Neuronal stem cell (in vitro differentiated cells): ENCODE measurements at regions not wholly inside any gene's neighbourhood (a gene's known extent, or its start where the extent isn't known, plus 50 kb on each side); places are given as distances from the start of the nearest gene placed in this dataset.

Experiments
- DNase-seq: peaks from one replicate; pipeline ENCODE4 v3.0.0-alpha.2; 2013; ENCODE audit warnings: low spot score
- H2AFZ ChIP-seq: one replicate; pipeline ENCODE4 v1.6.1; 2013; ENCODE audit warnings: mild to moderate bottlenecking, low read length, inconsistent platforms
- H2AK5ac ChIP-seq: 2 replicates; pipeline ENCODE4 v1.6.1; 2013; ENCODE audit warnings: low read depth, mild to moderate bottlenecking, inconsistent platforms, low read length, moderate library complexity, mixed read lengths
- H2BK120ac ChIP-seq: 2 replicates; pipeline ENCODE4 v1.6.1; 2013; ENCODE audit warnings: low read depth, mild to moderate bottlenecking, inconsistent platforms, low read length, moderate library complexity, mixed read lengths
- H2BK12ac ChIP-seq: one replicate; pipeline ENCODE4 v1.6.1; 2013; ENCODE audit warnings: low read length, inconsistent platforms
- H2BK15ac ChIP-seq: 2 replicates; pipeline ENCODE4 v1.6.1; 2013; ENCODE audit warnings: mild to moderate bottlenecking, low read length, inconsistent platforms, mixed read lengths
- H2BK5ac ChIP-seq: one replicate; pipeline ENCODE4 v1.6.1; 2013; ENCODE audit warnings: inconsistent platforms, mild to moderate bottlenecking, low read length, moderate library complexity
- H3K14ac ChIP-seq: one replicate; pipeline ENCODE4 v1.6.1; 2013; ENCODE audit warnings: low read length, inconsistent platforms
- H3K18ac ChIP-seq: 2 replicates; pipeline ENCODE4 v1.6.1; 2013; ENCODE audit warnings: low read length, inconsistent platforms
- H3K23ac ChIP-seq: 2 replicates; pipeline ENCODE4 v1.6.1; 2013; ENCODE audit warnings: low read depth, mild to moderate bottlenecking, mixed read lengths, low read length, inconsistent platforms; ENCODE audit not compliant: poor library complexity
- H3K27ac ChIP-seq: replicated peaks from 3 replicates; pipeline ENCODE4 v1.5.1; 2013; ENCODE audit warnings: low read length, inconsistent platforms
- H3K27me3 ChIP-seq, 3 experiments: 2 replicates each; pipeline ENCODE4 v1.6.1; 2013; ENCODE audit warnings: low read length in 3 of 3, mild to moderate bottlenecking in 2 of 3, inconsistent platforms in 1 of 3, low read depth in 1 of 3, mixed read lengths in 1 of 3, moderate library complexity in 1 of 3; ENCODE audit not compliant: control insufficient read depth in 3 of 3, insufficient read depth in 3 of 3
- H3K36me3 ChIP-seq, 2 donors: replicated peaks in 1 of 2; 2 replicates each; pipeline ENCODE4 v1.6.1; 2013; ENCODE audit warnings: low read length in 2 of 2; ENCODE audit not compliant: control insufficient read depth in 2 of 2, insufficient read depth in 2 of 2
- H3K4ac ChIP-seq: 2 replicates; pipeline ENCODE4 v1.6.1; 2013; ENCODE audit warnings: inconsistent platforms, mild to moderate bottlenecking, low read length, moderate library complexity
- H3K4me1 ChIP-seq, 2 donors: 1 replicate in 1 of 2; 2 replicates in 1 of 2; pipeline ENCODE4 v1.6.1; 2013; ENCODE audit warnings: low read length in 2 of 2, low read depth in 1 of 2; ENCODE audit not compliant: control insufficient read depth in 2 of 2, insufficient read depth in 1 of 2
- H3K4me2 ChIP-seq: one replicate; pipeline ENCODE4 v1.6.1; 2013; ENCODE audit warnings: mild to moderate bottlenecking, low read length, inconsistent platforms; ENCODE audit not compliant: insufficient read depth, poor library complexity, severe bottlenecking
- H3K4me3 ChIP-seq, 2 donors: 2 replicates each; pipeline ENCODE4 v1.5.1; 2013; ENCODE audit warnings: low read length in 2 of 2, mild to moderate bottlenecking in 2 of 2, inconsistent platforms in 1 of 2, moderate library complexity in 1 of 2
- H3K79me1 ChIP-seq: one replicate; pipeline ENCODE4 v1.6.1; 2013; ENCODE audit warnings: low read depth, mild to moderate bottlenecking, inconsistent platforms, low read length, moderate library complexity
- H3K9ac ChIP-seq: one replicate; pipeline ENCODE4 v1.6.1; 2013; ENCODE audit warnings: mild to moderate bottlenecking, low read depth, low read length, inconsistent platforms; ENCODE audit not compliant: poor library complexity
- H3K9me3 ChIP-seq, 2 donors: replicated peaks in 1 of 2; 2 replicates each; pipeline versions ENCODE3 to v1.6.1; 2013; ENCODE audit warnings: low read length in 2 of 2, mild to moderate bottlenecking in 2 of 2, inconsistent platforms in 1 of 2, low read depth in 1 of 2, mixed read lengths in 1 of 2, moderate library complexity in 1 of 2; ENCODE audit not compliant: control insufficient read depth in 2 of 2, insufficient read depth in 1 of 2
- H4K8ac ChIP-seq: one replicate; pipeline ENCODE4 v1.6.1; 2013; ENCODE audit warnings: low read depth, mild to moderate bottlenecking, inconsistent platforms, low read length, moderate library complexity
- H4K91ac ChIP-seq: one replicate; pipeline ENCODE4 v1.6.1; 2013; ENCODE audit warnings: low read length, low read depth, mild to moderate bottlenecking, inconsistent platforms; ENCODE audit not compliant: poor library complexity
- WGBS, 2 donors: extraction: QIAGEN DNeasy Blood & Tissue Kit; methylation state at CpG; one replicate each; pipeline ENCODE4 v1.1.7; 2013; ENCODE audit warnings: missing lambda C conversion rate in 2 of 2, mixed read lengths in 1 of 2; ENCODE audit not compliant: insufficient read length in 2 of 2, insufficient replicate concordance in 1 of 2; ENCODE audit errors: extremely low coverage in 2 of 2; 5-methylcytosine and 5-hydroxymethylcytosine counted together

- H3K27ac ChIP-seq = no peak overlapping the region
- no peak overlapping the region for H2BK15ac ChIP-seq
- no peak overlapping the region for H3K4ac ChIP-seq
- H4K8ac ChIP-seq = no peak overlapping the region
- H3K23ac ChIP-seq = no peak overlapping the region
- H2AFZ ChIP-seq = no peak overlapping the region
- H2AK5ac ChIP-seq = no peak overlapping the region
- no peaks in the 10 kb centered on the region for H3K27me3 ChIP-seq
- H2BK12ac ChIP-seq = no peak overlapping the region
- H3K4me1 ChIP-seq = no peaks in the 10 kb centered on the region
- no peak overlapping the region for H3K4me3 ChIP-seq
- WGBS, 2 donors = no CpG with 5 or more reads among the region's 1 CpG
- no peak for DNase-seq
- no peak overlapping the region for H4K91ac ChIP-seq
- H3K36me3 ChIP-seq = peaks cover 2 to 3% of the 10 kb centered on the region in 2 donors
- no peak overlapping the region for H3K18ac ChIP-seq
- H3K9ac ChIP-seq = no peak overlapping the region
- no peak overlapping the region for H2BK120ac ChIP-seq
- H3K79me1 ChIP-seq = no peaks in the 10 kb centered on the region
- H2BK5ac ChIP-seq = no peak overlapping the region
- peaks cover 0 to 5% of the 10 kb centered on the region in 2 donors for H3K9me3 ChIP-seq
- H3K4me2 ChIP-seq = no peak overlapping the region
- no peak overlapping the region for H3K14ac ChIP-seq
Measured at GRCh38 chr4:123014038-123014437, 91.6 kb upstream of the NUDT6 start.

GRCh38 chr4:123017078-123017477, 94.7 kb upstream of the NUDT6 start:
- Histone ChIP-seq H3K4me2 (no peak overlapping the region), H3K9ac (no peak overlapping the region), H3K18ac (no peak overlapping the region), H2BK120ac (no peak overlapping the region), H3K14ac (no peak overlapping the region), H2AFZ (no peak overlapping the region), H3K79me1 (no peaks in the 10 kb centered on the region), H3K27me3 (no peaks in the 10 kb centered on the region), H2BK5ac (no peak overlapping the region), H2BK12ac (no peak overlapping the region), H3K4me3 (no peak overlapping the region), H3K4ac (no peak overlapping the region), H3K27ac (no peak overlapping the region), H3K36me3 (peaks cover 0 to 8% of the 10 kb centered on the region in 2 donors), H4K91ac (no peak overlapping the region), H3K9me3 (peaks cover 0 to 3% of the 10 kb centered on the region in 2 donors), H4K8ac (no peak overlapping the region), H3K23ac (no peak overlapping the region), H2AK5ac (no peak overlapping the region), H2BK15ac (no peak overlapping the region), H3K4me1 (no peaks in the 10 kb centered on the region)
- WGBS, 2 donors = no CpG with 5 or more reads among the region's 8 CpGs
- DNase-seq = no peak

GRCh38 chr4:123017636-123018395, 95.4 kb upstream of the NUDT6 start:
- Histone ChIP-seq H2BK12ac (no peak overlapping the region), H2AK5ac (no peak overlapping the region), H3K79me1 (no peaks in the 10 kb centered on the region), H3K27me3 (no peaks in the 10 kb centered on the region), H3K18ac (no peak overlapping the region), H3K36me3 (peaks cover 0 to 8% of the 10 kb centered on the region in 2 donors), H3K4me1 (no peaks in the 10 kb centered on the region), H2BK15ac (no peak overlapping the region), H3K4me3 (no peak overlapping the region), H3K27ac (no peak overlapping the region), H3K4me2 (no peak overlapping the region), H3K23ac (no peak overlapping the region), H4K8ac (no peak overlapping the region), H3K4ac (no peak overlapping the region), H3K14ac (no peak overlapping the region), H2BK120ac (no peak overlapping the region), H2AFZ (no peak overlapping the region), H3K9me3 (peaks cover 0 to 3% of the 10 kb centered on the region in 2 donors), H2BK5ac (no peak overlapping the region), H3K9ac (no peak overlapping the region), H4K91ac (no peak overlapping the region)
- DNase-seq = no peak
- WGBS, 2 donors = 100% methylated on average over 2 of the region's 3 CpGs; no CpG with 5 or more reads in 1 of the 2 donors

- Histone ChIP-seq H3K79me1 (no peaks in the 10 kb centered on the region), H3K9ac (no peak overlapping the region), H2BK12ac (no peak overlapping the region), H3K14ac (no peak overlapping the region), H3K27me3 (no peaks in the 10 kb centered on the region), H3K4ac (no peak overlapping the region), H2BK5ac (no peak overlapping the region), H3K4me3 (no peak overlapping the region), H3K4me2 (no peak overlapping the region), H2AFZ (no peak overlapping the region), H4K91ac (no peak overlapping the region), H2BK120ac (no peak overlapping the region), H3K9me3 (peaks cover 0 to 3% of the 10 kb centered on the region in 2 donors), H3K4me1 (no peaks in the 10 kb centered on the region), H4K8ac (no peak overlapping the region), H2BK15ac (no peak overlapping the region), H3K27ac (no peak overlapping the region), H3K23ac (no peak overlapping the region), H3K36me3 (peaks cover 0 to 8% of the 10 kb centered on the region in 2 donors), H2AK5ac (no peak overlapping the region), H3K18ac (no peak overlapping the region)
- no peak for DNase-seq
- no CpG with 5 or more reads among the region's 3 CpGs for WGBS, 2 donors
Measured at GRCh38 chr4:123018396-123018775, 96.0 kb upstream of the NUDT6 start.
